ENCODE measurements at regions not wholly inside any gene's neighbourhood (a gene's known extent, or its start where the extent isn't known, plus 50 kb on each side); places are given as distances from the start of the nearest gene placed in this dataset.

DNA sequence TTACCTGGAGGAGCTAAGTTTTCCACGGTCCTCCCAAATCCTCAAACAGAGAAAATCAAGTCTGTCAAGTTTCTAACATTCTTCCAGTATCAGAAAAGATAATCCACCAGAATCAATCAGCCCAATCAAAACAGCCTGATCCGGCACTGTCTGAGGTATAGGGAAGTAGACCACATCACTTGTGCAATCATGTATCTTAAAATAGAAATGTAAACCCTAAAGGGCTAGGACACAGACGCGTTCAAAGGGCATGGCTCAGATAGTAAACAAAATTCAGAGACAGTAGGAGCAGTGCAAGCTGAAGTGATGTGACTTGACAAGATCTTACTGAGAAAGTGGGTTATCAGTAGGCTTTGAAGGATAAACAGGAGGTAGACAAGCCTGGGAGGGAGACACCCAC lies 252.4 kb upstream of the DAPK1 start:
- TF ChIP-seq CTCF (IDR thresholded peaks at IDR 0.05) = no peak

DNA sequence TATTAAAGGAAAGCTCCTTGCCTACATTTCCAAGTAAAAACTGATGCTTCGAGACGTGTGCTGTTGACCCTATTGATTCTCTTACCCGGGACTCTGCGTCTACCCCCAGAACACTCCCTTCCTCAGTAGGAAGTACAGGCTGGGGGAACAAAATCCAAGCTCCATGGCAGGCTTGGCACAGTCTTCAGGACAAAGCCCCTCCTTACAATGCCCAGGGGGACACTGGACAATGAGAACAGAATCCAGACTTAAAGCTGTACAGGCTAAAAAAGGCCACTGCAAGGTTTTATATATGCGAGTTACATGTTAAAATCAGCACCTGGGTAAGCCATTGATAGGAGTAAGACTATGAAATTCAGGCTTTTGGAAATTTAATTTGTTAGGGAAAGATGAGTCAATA lies 250.6 kb upstream of the DAPK1 start:
- no peak for TF ChIP-seq CTCF (IDR thresholded peaks at IDR 0.05)

DNA sequence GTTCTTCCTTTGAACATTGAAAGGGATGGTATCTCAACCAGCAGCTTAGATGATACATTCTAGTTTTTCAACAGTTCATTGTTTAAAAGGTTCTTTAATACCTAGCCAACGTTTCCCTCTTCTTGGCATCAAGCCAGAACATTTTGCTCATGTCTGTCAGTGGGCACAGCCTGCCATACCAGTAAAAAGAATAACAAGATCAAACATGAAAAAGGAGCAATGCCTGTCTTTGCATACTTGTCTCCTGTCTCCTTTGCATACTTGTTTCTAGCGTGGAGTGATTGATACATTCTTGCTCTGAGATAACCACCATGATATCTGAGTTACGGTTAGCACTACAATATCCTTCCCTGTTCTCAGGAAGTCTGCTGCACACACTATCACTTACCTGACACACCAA lies 248.6 kb upstream of the DAPK1 start:
- no peak for TF ChIP-seq CTCF (IDR thresholded peaks at IDR 0.05)

- no peak for TF ChIP-seq CTCF (IDR thresholded peaks at IDR 0.05)
Measured at GRCh38 chr9:87250205-87250604, 247.5 kb upstream of the DAPK1 start.

- no peak for TF ChIP-seq CTCF (IDR thresholded peaks at IDR 0.05)
Measured at GRCh38 chr9:87255431-87256155, 242.1 kb upstream of the DAPK1 start.

GRCh38 chr9:87256973-87257372 lies 240.7 kb upstream of the DAPK1 start:
- no peak for TF ChIP-seq CTCF (IDR thresholded peaks at IDR 0.05)

- TF ChIP-seq CTCF (IDR thresholded peaks at IDR 0.05) = no peak
Measured at GRCh38 chr9:87259543-87260518, 237.8 kb upstream of the DAPK1 start.
